Endothelial cell of umbilical vein (primary cell): ENCODE measurements at regions not wholly inside any gene's neighbourhood (a gene's known extent, or its start where the extent isn't known, plus 50 kb on each side); places are given as distances from the start of the nearest gene placed in this dataset.

Experiments used
- BruUV-seq: library from RNA; stranded (reverse); fragments of 400-500 nt; replicated peaks from 2 replicates; lab custom pipeline; 2021; lab: Mats Ljungman, UMichigan
- CTCF ChIA-PET: fragments of 300-600, 350-600 bp; sonication (Branson Sonifier 250); formaldehyde crosslinking; loops from one replicate; lab custom pipeline; 2021; ENCODE audit warnings: antibody characterized with exemption, inconsistent platforms; lab: Charles Lee
- POLR2A ChIA-PET: fragments of 300-600, 350-600 bp; sonication (Branson Sonifier 250); formaldehyde crosslinking; loops from one replicate; lab custom pipeline; 2021; ENCODE audit warnings: antibody characterized with exemption, inconsistent platforms; lab: Charles Lee
- DNase-seq: peaks from one replicate; pipeline ENCODE4 v3.0.0-alpha.2; 2011; ENCODE audit warnings: low read depth, low spot score
- FAIRE-seq: peaks from 2 replicates; lab custom pipeline; 2011; peaks lifted over from hg19 to GRCh38; lab: Jason Lieb, UNC
- H2AFZ ChIP-seq: 2 replicates; pipeline ENCODE4 v1.6.0; 2012; ENCODE audit warnings: low read depth, low read length, control low read depth, inconsistent platforms
- H3K27ac ChIP-seq: 2 replicates; pipeline ENCODE4 v1.5.1; 2011; ENCODE audit warnings: low read depth, mild to moderate bottlenecking, control low read depth, low read length, moderate library complexity; ENCODE audit not compliant: insufficient read depth
- H3K27me3 ChIP-seq, 2 experiments: 2 replicates each; pipeline versions ENCODE4 v1.6.0 to v1.6.1; 2011; ENCODE audit warnings: low read length in 2 of 2, mixed read lengths in 1 of 2; ENCODE audit not compliant: control insufficient read depth in 2 of 2, insufficient read depth in 2 of 2
- H3K36me3 ChIP-seq, 2 experiments: 2 replicates in 1 of 2; 3 replicates in 1 of 2; pipeline ENCODE4 v1.5.1; 2011; ENCODE audit warnings: low read length in 2 of 2, mild to moderate bottlenecking in 1 of 2, moderate library complexity in 1 of 2; ENCODE audit not compliant: control insufficient read depth in 2 of 2, insufficient read depth in 2 of 2; ENCODE audit errors: extremely low read depth in 1 of 2
- H3K4me1 ChIP-seq: 3 replicates; pipeline ENCODE4 v1.5.1; 2011; ENCODE audit warnings: mild to moderate bottlenecking, low read length; ENCODE audit not compliant: control insufficient read depth, insufficient read depth; ENCODE audit errors: extremely low read depth
- H3K4me2 ChIP-seq: 2 replicates; pipeline ENCODE4 v1.6.1; 2011; ENCODE audit warnings: low read length, control low read depth, mixed read lengths; ENCODE audit not compliant: insufficient read depth
- H3K4me3 ChIP-seq, 3 experiments: fragments of 200-600 bp in 1 of 3; sonication (generic), shearing (Covaris generic) in 1 of 3; replicated peaks in 1 of 3; 2 replicates each; pipeline ENCODE4 v1.5.1; 2011 to 2016; ENCODE audit warnings: control low read depth in 3 of 3, low read length in 3 of 3, mild to moderate bottlenecking in 2 of 3, inconsistent platforms in 1 of 3, low read depth in 1 of 3, moderate library complexity in 1 of 3; ENCODE audit not compliant: insufficient read depth in 1 of 3
- H3K79me2 ChIP-seq: 2 replicates; pipeline ENCODE4 v1.6.0; 2012; ENCODE audit warnings: low read length, inconsistent platforms; ENCODE audit not compliant: control insufficient read depth, insufficient read depth
- H3K9ac ChIP-seq: replicated peaks from 2 replicates; pipeline ENCODE3; 2011; ENCODE audit warnings: low read length, control low read depth; ENCODE audit not compliant: insufficient read depth; ENCODE audit errors: extremely low read depth
- H3K9me1 ChIP-seq: replicated peaks from 3 replicates; pipeline ENCODE4 v1.6.0; 2011; ENCODE audit warnings: mild to moderate bottlenecking, low read length; ENCODE audit not compliant: control insufficient read depth, insufficient read depth; ENCODE audit errors: extremely low read depth
- H3K9me3 ChIP-seq: replicated peaks from 2 replicates; pipeline ENCODE4 v1.5.1; 2012; ENCODE audit warnings: low read length, inconsistent platforms; ENCODE audit not compliant: control insufficient read depth, insufficient read depth
- H4K20me1 ChIP-seq: replicated peaks from 2 replicates; pipeline ENCODE3; 2011; ENCODE audit warnings: mild to moderate bottlenecking, low read length; ENCODE audit not compliant: control insufficient read depth, insufficient read depth; ENCODE audit errors: extremely low read depth
- FOS ChIP-seq: IDR thresholded peaks from 2 replicates; pipeline ENCODE4 v1.6.1; 2011; ENCODE audit warnings: mild to moderate bottlenecking, low read length, moderate library complexity, borderline replicate concordance; ENCODE audit not compliant: insufficient read depth
- MAX ChIP-seq: IDR thresholded peaks from 2 replicates; pipeline ENCODE4 v1.6.1; 2011; ENCODE audit not compliant: insufficient read depth, insufficient read length
- MYC ChIP-seq: IDR thresholded peaks from one replicate; pipeline ENCODE4 v1.6.1; 2011; ENCODE audit warnings: mild to moderate bottlenecking, low read depth, low read length
- dilution Hi-C: fragments of 300-500 bp; cut with MboI; formaldehyde crosslinking; loops from one replicate; pipeline ENCODE4 v1.15.0; 2019; ENCODE audit warnings: low sequenced_read_pairs; ENCODE audit not compliant: extremely low pct_ligation_motif_present
- intact Hi-C: fragments of 100-400 bp; cut with micrococcal nuclease; formaldehyde crosslinking; loops from one replicate; pipeline ENCODE4 v1.10.0; 2022

- CTCF ChIA-PET = no interaction called here
- intact Hi-C loops = no loop called here
- dilution Hi-C loops = no loop called here
Observed at GRCh38 chr21:37982496-37983318, 66.5 kb upstream of the KCNJ6 start.

GRCh38 chr21:37983336-37984095, 67.3 kb upstream of the KCNJ6 start:
- FAIRE-seq (no peak), DNase-seq (no peak)
- POLR2A ChIA-PET = no interaction called here
- no peaks in the 10 kb centered on the region for H3K79me2 ChIP-seq
- H3K4me1 ChIP-seq = no peaks in the 10 kb centered on the region
- H3K27me3 ChIP-seq = peaks cover 0 to 3% of the 10 kb centered on the region in 2 experiments
- H3K4me2 ChIP-seq = no peak overlapping the region
- intact Hi-C loops = no loop called here
- dilution Hi-C loops = no loop called here
- TF ChIP-seq MAX = no peak
- TF ChIP-seq FOS = peak; percentile 17
- H2AFZ ChIP-seq = no peak overlapping the region
- H4K20me1 ChIP-seq = peaks cover 2% of the 10 kb centered on the region
- BruUV-seq = no TSS peak
- H3K9ac ChIP-seq = no peak overlapping the region
- H3K36me3 ChIP-seq = no peaks in the 10 kb centered on the region
- no peak overlapping the region for H3K4me3 ChIP-seq
- H3K27ac ChIP-seq = no peak overlapping the region
- no peaks in the 10 kb centered on the region for H3K9me1 ChIP-seq
- CTCF ChIA-PET = no interaction called here
- no peaks in the 10 kb centered on the region for H3K9me3 ChIP-seq

More at GRCh38 chr21:37982496-37983318, 66.5 kb upstream of the KCNJ6 start:
- POLR2A ChIA-PET = no interaction called here
- Histone ChIP-seq H3K4me3 (no peak overlapping the region), H3K9ac (no peak overlapping the region), H3K36me3 (no peaks in the 10 kb centered on the region), H3K9me3 (no peaks in the 10 kb centered on the region), H3K27me3 (peaks cover 0 to 3% of the 10 kb centered on the region in 2 experiments), H2AFZ (no peak overlapping the region), H3K9me1 (no peaks in the 10 kb centered on the region), H3K4me1 (no peaks in the 10 kb centered on the region), H4K20me1 (peaks cover 2% of the 10 kb centered on the region), H3K27ac (no peak overlapping the region), H3K4me2 (no peak overlapping the region), H3K79me2 (no peaks in the 10 kb centered on the region)
- no TSS peak for BruUV-seq
- no peak for FAIRE-seq
- peak; percentile 25 for TF ChIP-seq FOS
- TF ChIP-seq MYC = no peak
- DNase-seq = no peak
